ENCODE measurements at regions not wholly inside any gene's neighbourhood (a gene's known extent, or its start where the extent isn't known, plus 50 kb on each side); places are given as distances from the start of the nearest gene placed in this dataset.

GRCh38 chr3:117398141-117398899, 688.7 kb downstream of the TUSC7 start:
- no peak for TF ChIP-seq CTCF (IDR thresholded peaks at IDR 0.05)
- POLR2A ChIA-PET: no interaction called here
- Mint-ChIP-seq H3K9me3 (no peaks in the 10 kb centered on the region), H3K36me3 (ENCODE audit: low read depth) (no peaks in the 10 kb centered on the region), H3K4me3 (no peak overlapping the region), H3K27me3 (no peaks in the 10 kb centered on the region), H3K4me1 (no peaks in the 10 kb centered on the region), H3K27ac (no peak overlapping the region)
- DNase-seq (no peak), ATAC-seq (ENCODE audit: low read depth) (no peak)
- CTCF ChIA-PET: no interaction called here
- intact Hi-C loops (cut with micrococcal nuclease): no loop called here

- H3K27ac Mint-ChIP-seq: no peak overlapping the region
- no peak overlapping the region for H3K4me3 Mint-ChIP-seq
- ChIA-PET CTCF (no interaction called here), POLR2A (no interaction called here)
- ATAC-seq (ENCODE audit: low read depth) (no peak), DNase-seq (no peak)
- no peaks in the 10 kb centered on the region for H3K36me3 Mint-ChIP-seq (ENCODE audit: low read depth)
- H3K9me3 Mint-ChIP-seq: no peaks in the 10 kb centered on the region
- TF ChIP-seq CTCF (IDR thresholded peaks at IDR 0.05): no peak
- H3K4me1 Mint-ChIP-seq: no peaks in the 10 kb centered on the region
- no peaks in the 10 kb centered on the region for H3K27me3 Mint-ChIP-seq
- intact Hi-C loops (cut with micrococcal nuclease): no loop called here
Observed at GRCh38 chr3:117399311-117400078, 689.9 kb downstream of the TUSC7 start.

GRCh38 chr3:117400303-117400702, 690.7 kb downstream of the TUSC7 start:
- Mint-ChIP-seq H3K27ac (no peak overlapping the region), H3K4me3 (no peak overlapping the region), H3K36me3 (ENCODE audit: low read depth) (no peaks in the 10 kb centered on the region), H3K9me3 (no peaks in the 10 kb centered on the region), H3K4me1 (no peaks in the 10 kb centered on the region), H3K27me3 (no peaks in the 10 kb centered on the region)
- no peak for ATAC-seq (ENCODE audit: low read depth)
- no peak for TF ChIP-seq CTCF (IDR thresholded peaks at IDR 0.05)
- ChIA-PET CTCF (no interaction called here), POLR2A (no interaction called here)
- intact Hi-C loops (cut with micrococcal nuclease): no loop called here
- DNase-seq: no peak

GRCh38 chr3:117404141-117404540, 694.6 kb downstream of the TUSC7 start:
- Mint-ChIP-seq H3K4me1 (no peaks in the 10 kb centered on the region), H3K27ac (no peak overlapping the region), H3K9me3 (peaks cover under 1% of the 10 kb centered on the region), H3K4me3 (no peak overlapping the region), H3K36me3 (ENCODE audit: low read depth) (no peaks in the 10 kb centered on the region), H3K27me3 (peaks cover 2% of the 10 kb centered on the region)
- POLR2A ChIA-PET: no interaction called here
- intact Hi-C loops (cut with micrococcal nuclease): no loop called here
- DNase-seq (no peak), ATAC-seq (ENCODE audit: low read depth) (no peak)
- TF ChIP-seq CTCF (IDR thresholded peaks at IDR 0.05): no peak
- CTCF ChIA-PET: no interaction called here

GRCh38 chr3:117404730-117405129, 695.2 kb downstream of the TUSC7 start:
- no peaks in the 10 kb centered on the region for H3K4me1 Mint-ChIP-seq
- ChIA-PET CTCF (no interaction called here), POLR2A (no interaction called here)
- no peak for TF ChIP-seq CTCF (IDR thresholded peaks at IDR 0.05)
- ATAC-seq (ENCODE audit: low read depth) (no peak), DNase-seq (no peak)
- H3K27me3 Mint-ChIP-seq: peaks cover 2% of the 10 kb centered on the region
- H3K4me3 Mint-ChIP-seq: no peak overlapping the region
- peaks cover 2% of the 10 kb centered on the region for H3K9me3 Mint-ChIP-seq
- no peaks in the 10 kb centered on the region for H3K36me3 Mint-ChIP-seq (ENCODE audit: low read depth)
- intact Hi-C loops (cut with micrococcal nuclease): no loop called here
- H3K27ac Mint-ChIP-seq: no peak overlapping the region
